HG03064 (cell line): ENCODE measurements at regions not wholly inside any gene's neighbourhood (a gene's known extent, or its start where the extent isn't known, plus 50 kb on each side); places are given as distances from the start of the nearest gene placed in this dataset.

Source experiments
- ATAC-seq: cut with Tn5 transposase; IDR thresholded peaks from one replicate; pipeline ENCODE4 v1.9.1; 2021; ENCODE audit warnings: low read depth; ENCODE audit not compliant: unreplicated experiment

DNA sequence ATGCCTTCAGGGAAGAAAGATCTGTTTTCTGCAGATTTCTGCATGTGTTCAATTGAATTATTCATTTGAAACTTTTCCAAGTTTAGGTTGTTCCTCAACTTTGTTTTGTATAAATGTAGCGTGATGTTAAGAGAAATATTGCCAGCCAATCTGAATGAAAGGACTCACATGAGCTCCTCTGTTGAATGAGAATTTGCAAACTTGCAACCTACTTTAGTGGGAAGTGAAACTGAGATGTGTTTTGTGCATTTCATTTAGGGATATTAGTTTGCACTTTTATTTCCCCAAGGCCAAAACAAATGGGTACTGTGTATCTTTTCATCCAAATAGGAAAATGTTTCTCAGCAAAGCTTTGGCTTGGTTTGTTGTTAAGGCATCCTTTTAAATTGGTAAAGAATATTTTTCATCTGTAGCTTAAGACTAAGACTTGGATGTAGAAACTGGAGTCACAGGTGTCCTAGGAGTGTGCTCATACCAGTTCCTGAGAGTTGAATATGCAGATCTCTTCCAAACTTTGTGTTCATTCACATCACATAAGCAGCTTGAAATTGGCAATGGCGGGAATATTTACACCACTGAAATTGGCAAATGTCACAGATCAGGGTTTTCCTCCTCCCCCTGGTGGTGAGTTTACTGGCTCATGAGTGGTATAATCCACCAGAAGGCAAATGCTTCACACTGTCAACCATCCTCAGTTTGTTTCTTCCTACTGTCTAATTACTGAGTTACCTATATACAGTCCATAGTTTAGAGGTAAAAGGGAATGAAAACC is 193.6 kb upstream of the BANK1 start:
- no peak for ATAC-seq

DNA sequence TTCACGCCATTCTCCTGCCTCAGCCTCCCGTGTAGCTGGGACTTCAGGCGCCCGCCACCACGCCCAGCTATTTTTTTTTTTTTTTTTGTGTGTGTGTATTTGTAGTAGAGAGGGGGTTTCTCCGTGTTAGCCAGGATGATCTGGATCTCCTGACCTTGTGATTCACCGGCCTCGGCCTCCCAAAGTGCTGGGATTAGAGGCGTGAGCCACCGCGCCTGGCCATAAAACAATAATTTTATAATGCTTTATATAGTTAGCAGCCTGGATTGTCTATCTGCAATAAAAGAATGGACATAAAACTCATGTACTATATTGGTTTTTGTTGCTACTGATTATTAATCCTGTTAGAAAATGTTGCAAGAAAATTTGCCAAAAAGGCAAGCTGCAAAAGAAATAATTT is 195.9 kb upstream of the BANK1 start:
- ATAC-seq = no peak

DNA sequence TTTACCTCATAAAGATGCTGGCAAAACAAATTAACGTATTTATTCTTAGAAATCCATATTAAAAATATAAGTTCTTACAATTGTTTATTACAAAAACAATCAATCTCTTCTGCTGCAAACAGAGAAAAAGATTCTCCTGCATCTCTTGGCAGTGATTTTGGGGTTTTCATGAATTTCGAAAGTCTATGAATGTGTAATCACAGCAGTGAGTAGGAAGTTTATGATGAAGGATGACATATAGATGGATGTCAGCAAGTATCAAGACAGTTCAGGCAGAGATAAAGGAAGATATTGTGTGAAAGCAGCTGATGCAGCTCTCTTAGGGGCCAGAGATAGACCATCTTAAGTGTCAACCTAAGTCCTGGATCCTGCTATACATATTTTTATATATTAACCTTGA is 196.9 kb upstream of the BANK1 start:
- no peak for ATAC-seq

GRCh38 chr4:101584306-101584705 is 206.2 kb upstream of the BANK1 start:
- no peak for ATAC-seq

DNA sequence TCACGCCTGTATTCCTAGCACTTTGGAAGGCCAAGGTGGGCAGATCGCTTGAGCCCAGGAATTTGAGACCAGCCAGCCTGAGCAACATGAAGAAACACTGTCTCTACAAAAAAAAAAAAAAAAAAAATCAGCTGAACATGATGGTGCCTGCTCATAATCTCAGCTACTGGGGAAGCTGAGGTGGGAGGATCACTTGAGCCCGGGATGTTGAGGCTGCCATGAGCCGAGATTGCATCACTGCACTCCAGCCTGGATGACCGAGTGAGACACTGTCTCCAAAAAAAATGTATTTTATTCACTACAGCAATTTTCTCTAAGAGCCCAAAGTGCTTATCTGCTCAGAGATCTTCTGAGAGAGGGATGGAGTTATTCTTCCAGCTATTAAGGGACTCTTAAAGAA is 215.8 kb upstream of the PPP3CA start:
- no peak for ATAC-seq

GRCh38 chr4:101556842-101557241 is 209.5 kb upstream of the PPP3CA start:
- no peak for ATAC-seq

DNA sequence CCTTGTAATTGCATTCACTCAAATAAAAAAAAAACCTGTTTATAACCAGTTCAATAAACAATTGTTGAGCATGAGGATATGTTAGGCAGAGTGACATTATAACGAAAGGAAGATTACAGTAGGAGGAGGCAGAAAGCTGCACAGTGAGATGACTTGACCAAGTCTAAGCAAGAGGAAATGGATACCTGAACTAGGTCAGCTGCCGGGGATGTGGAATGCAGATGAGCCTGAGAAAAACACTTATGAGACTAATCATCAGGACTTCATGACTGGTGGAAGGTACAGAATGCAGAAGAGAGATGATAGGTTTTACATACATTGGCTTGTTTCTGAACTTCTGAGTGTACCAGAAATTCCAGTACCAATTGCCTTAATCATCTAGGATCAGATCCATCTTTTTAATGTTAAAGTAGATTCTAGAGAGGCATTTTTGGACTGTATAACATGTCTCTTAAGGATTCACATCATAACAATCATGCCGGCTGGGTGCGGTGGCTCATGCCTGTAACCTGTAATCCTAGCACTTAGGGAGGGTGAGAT is 208.1 kb upstream of the PPP3CA start:
- no peak for ATAC-seq

DNA sequence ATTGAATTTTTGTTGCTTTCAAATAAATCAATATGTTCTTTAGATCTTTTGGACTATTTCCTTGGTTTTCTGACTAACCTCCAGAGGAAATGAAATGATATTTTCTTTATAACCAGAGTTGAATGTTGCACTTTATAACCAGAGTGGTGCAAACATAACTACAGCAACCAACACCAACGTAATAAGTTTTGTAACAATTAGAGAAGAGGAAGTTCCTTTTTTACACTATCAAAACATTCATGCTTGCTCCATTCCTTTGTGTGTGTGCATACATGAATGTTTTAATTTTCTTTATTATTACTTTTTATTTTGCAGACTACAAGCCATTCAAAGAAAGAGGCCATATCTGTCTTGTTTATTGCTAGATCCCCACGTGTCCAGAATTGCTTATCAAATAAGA is 193.0 kb upstream of the PPP3CA start:
- no peak for ATAC-seq

DNA sequence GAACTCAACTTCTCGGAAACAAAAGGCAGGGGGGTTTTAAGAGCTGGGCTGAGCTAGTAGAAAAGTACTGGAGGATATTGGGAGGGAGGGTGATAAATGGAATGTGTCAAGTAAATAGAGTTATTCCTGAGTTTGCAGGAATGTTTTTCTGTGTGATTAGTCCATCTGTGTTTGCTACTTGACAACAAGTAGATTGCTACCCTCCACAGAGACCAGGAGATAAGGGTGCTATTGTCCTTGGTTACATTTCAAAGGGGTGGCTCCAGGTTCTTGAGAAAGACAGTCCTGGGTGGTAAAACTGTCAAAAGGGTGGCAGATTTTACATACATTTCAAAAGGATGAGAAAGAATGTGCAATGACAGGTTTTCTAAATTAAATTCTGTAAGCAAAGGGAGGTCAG is 181.2 kb upstream of the PPP3CA start:
- ATAC-seq = no peak

DNA sequence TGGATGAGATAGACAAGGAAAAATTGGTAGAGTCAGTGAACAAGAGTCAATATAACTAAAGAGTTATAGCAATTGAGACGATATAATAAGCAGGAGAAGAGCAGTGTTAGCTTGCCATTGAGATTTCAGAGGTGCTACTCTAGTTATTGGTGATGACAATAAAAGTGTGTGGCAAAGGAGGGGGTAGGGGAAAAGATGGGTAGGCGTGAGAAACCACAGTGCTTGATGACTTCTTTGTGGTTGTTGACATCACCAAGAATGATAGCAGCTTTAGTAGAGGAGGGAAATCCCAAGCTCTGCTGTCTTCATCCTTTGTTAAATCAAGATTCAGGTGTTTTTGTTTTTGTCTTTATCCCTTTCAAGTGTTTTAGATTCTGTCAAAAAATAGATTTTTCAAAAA is 179.9 kb upstream of the PPP3CA start:
- peak; percentile 90 for ATAC-seq

DNA sequence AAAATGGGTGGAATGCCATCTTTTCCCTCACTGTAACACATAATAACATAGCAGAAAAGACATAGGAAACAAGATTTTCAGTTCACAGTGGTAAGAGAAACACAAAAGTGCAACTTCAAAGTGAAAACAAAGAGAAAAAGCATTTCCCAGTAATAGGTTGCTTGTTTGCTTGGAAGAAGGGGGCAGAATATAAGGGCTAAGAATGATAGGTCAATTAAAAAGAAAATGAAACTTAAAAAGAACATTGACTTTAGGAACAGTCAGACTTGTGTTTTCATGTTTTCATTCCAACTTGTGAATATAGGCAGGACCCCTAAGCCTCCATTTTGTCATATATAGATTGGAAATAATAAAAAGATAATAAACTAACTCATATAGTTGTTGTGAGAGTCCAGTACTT is 168.2 kb upstream of the PPP3CA start:
- no peak for ATAC-seq

GRCh38 chr4:101515099-101515498 is 167.8 kb upstream of the PPP3CA start:
- no peak for ATAC-seq

- no peak for ATAC-seq
These were observed 165.1 kb upstream of the PPP3CA start for GRCh38 chr4:101512416-101512815.

DNA sequence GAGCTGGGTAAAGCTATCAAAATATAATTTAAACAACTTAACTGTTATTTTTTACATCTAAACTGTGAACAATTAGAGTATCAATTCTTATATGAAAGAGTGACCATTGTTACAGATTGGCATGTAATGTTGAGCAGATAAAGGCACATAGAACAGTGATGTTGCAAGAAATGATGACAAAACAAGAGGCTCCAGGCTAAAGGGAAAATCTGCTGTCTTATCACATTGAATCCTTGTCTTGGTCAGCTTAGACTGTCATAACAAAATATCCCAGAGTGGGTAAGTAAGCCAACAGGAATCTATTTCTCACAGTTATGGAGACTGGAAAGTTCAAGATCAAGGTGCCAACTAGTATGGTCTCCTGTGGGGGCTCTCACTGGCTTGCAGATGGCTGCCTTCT is 154.1 kb upstream of the PPP3CA start:
- ATAC-seq = no peak

- no peak for ATAC-seq
These were observed 153.4 kb upstream of the PPP3CA start for GRCh38 chr4:101500742-101501141.

DNA sequence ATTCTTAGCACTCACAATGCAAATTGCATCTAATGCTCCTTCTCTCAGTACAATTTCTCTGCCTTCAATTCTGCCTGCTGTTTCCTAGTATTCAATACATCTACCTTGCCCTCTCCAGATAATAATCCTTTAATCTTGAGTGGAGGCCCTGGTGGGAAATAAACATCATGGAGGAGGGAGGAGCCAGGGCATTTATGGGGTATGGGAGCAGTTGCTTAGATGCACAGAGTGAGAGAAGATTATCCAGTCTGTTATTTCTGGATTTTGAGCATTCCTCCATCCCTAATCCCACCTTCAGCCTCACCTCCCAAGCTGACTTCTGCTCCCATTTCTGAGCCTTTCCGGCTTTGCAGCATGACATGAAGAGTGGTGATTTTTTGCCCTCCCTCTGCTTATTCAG is 127.9 kb upstream of the PPP3CA start:
- ATAC-seq = no peak

DNA sequence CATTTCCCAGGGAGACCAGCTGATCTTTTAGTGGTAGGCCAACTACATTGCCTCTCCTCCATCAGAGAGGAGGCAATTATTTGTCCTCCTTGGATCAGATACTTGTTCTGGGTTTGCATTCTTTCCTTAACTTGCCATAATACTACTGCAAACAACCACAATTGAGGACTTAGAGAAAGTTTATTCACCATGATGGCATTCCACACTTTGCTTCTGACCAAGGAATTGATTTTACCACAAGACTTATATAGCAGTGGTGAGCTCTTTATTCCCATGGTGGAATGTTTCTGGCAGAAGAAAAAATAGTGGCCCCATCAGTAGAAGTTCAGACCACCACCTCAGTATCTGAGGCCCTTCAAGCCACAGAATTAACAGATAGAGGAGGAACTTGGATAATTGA is 123.9 kb upstream of the PPP3CA start:
- no peak for ATAC-seq

GRCh38 chr4:101464596-101464995 is 117.3 kb upstream of the PPP3CA start:
- ATAC-seq = no peak

GRCh38 chr4:101458914-101459313 is 111.6 kb upstream of the PPP3CA start:
- ATAC-seq = no peak

DNA sequence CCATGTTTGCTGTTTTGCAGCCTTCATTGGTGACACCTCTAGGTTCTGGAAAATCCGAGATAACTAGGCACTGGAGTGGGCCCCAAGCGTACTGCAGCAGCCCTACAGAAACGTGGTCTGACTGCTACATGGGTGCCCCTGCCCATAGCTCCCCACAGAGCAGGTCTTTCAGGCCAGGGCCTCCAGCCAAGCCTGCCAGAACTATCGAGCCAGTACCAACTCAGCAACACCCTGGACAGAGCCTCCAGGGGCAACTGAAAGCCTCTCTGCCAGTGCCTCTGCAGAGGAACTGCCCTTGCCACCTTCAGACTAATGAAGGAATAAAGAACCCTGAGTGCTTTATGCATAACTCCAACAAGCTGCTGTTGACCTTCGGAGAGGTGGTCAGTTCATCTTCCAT is 111.1 kb upstream of the PPP3CA start:
- no peak for ATAC-seq

DNA sequence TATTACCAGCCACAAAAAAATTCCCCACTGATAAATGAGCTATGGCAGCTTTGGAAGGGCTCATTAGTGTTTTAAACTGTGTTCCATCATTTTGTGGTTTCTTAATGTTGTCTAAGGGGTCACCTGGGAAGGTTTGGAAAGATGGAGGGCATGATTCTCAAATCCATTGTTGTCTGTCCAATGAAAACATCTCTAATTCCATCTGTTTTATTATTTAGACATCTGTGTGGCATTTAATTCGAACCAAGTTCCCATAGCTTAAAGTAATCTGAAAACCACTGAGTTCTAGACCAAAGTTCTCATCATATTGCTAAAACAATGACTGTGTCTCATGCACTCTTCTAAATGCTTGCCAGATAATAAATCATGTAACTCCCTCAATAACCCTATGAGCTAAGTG is 103.8 kb upstream of the PPP3CA start:
- ATAC-seq = no peak

- no peak for ATAC-seq
These were observed 94.1 kb upstream of the PPP3CA start for GRCh38 chr4:101441446-101441845.

DNA sequence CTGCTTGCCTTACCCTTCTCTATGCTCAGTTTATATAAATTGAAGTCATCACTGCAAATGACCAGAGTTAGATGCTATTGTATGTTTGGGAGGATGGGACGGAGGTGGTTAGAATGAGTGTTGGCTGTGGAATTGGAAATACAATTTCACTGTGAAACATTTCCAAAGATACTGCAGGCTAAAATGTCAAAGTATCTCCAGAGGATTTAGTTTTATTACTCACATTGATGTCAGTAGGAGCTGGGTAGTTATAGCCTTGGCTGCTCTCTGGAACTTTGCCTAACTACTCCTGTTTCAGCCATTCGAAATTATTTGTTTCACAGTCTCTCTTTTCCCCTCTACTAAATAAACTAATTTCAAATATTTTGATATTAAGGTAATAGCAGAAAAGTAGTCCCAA is 92.6 kb upstream of the PPP3CA start:
- ATAC-seq = no peak
